CD14-positive monocyte (primary cell): ENCODE measurements at regions not wholly inside any gene's neighbourhood (a gene's known extent, or its start where the extent isn't known, plus 50 kb on each side); places are given as distances from the start of the nearest gene placed in this dataset.

Experiments
- DNase-seq, 3 donors: peaks; one replicate each; pipeline ENCODE4 v3.0.0-alpha.2; 2011 to 2022
- H2AFZ ChIP-seq: 2 replicates; pipeline ENCODE4 v1.6.0; 2012; ENCODE audit warnings: mild to moderate bottlenecking, low read depth, low read length, inconsistent platforms; ENCODE audit not compliant: insufficient read depth, poor library complexity, severe bottlenecking
- H3K27ac ChIP-seq, 2 donors: 1 replicate in 1 of 2; 2 replicates in 1 of 2; pipeline ENCODE4 v1.5.1; 2012 to 2013; ENCODE audit warnings: low read length in 2 of 2, control low read depth in 1 of 2, inconsistent platforms in 1 of 2, low read depth in 1 of 2, mild to moderate bottlenecking in 1 of 2
- H3K27me3 ChIP-seq, 2 donors: one replicate each; pipeline versions ENCODE4 v1.6.0 to v1.6.1; 2011 to 2013; ENCODE audit warnings: low read length in 2 of 2; ENCODE audit not compliant: control insufficient read depth in 2 of 2, insufficient read depth in 2 of 2
- H3K36me3 ChIP-seq, 2 donors: replicated peaks in 1 of 2; 1 replicate in 1 of 2; 2 replicates in 1 of 2; pipeline versions ENCODE4 v1.5.1 to v1.6.1; 2012 to 2013; ENCODE audit warnings: low read length in 2 of 2, control low read depth in 1 of 2, inconsistent platforms in 1 of 2, mild to moderate bottlenecking in 1 of 2; ENCODE audit not compliant: insufficient read depth in 2 of 2, control insufficient read depth in 1 of 2
- H3K4me1 ChIP-seq, 2 donors: 1 replicate in 1 of 2; 2 replicates in 1 of 2; pipeline versions ENCODE4 v1.5.1 to v1.6.1; 2012 to 2013; ENCODE audit warnings: low read length in 2 of 2, control low read depth in 1 of 2, inconsistent platforms in 1 of 2, mild to moderate bottlenecking in 1 of 2, moderate library complexity in 1 of 2; ENCODE audit not compliant: insufficient read depth in 2 of 2, control insufficient read depth in 1 of 2
- H3K4me2 ChIP-seq: replicated peaks from 2 replicates; pipeline ENCODE3; 2012; ENCODE audit warnings: low read length, moderate library complexity, mild to moderate bottlenecking; ENCODE audit not compliant: poor library complexity, severe bottlenecking; ENCODE audit errors: extremely low read depth
- H3K4me3 ChIP-seq, 3 experiments: fragments of 200-600 bp in 1 of 3; sonication (generic) in 1 of 3; replicated peaks in 1 of 3; 1 replicate in 2 of 3; 2 replicates in 1 of 3; pipeline ENCODE4 v1.5.1; 2011 to 2013; ENCODE audit warnings: low read length in 3 of 3, mild to moderate bottlenecking in 3 of 3, control low read depth in 2 of 3, low read depth in 2 of 3, inconsistent platforms in 1 of 3, moderate library complexity in 1 of 3
- H3K79me2 ChIP-seq: 2 replicates; pipeline ENCODE4 v1.6.0; 2012; ENCODE audit warnings: mild to moderate bottlenecking, control low read depth, inconsistent platforms, low read length, moderate library complexity; ENCODE audit not compliant: insufficient read depth
- H3K9ac ChIP-seq: 2 replicates; pipeline ENCODE4 v1.6.0; 2017; ENCODE audit warnings: low read length, mild to moderate bottlenecking; ENCODE audit not compliant: insufficient read depth, poor library complexity, severe bottlenecking
- H3K9me3 ChIP-seq, 2 donors: replicated peaks in 1 of 2; 1 replicate in 1 of 2; 2 replicates in 1 of 2; pipeline versions ENCODE4 v1.5.1 to v1.6.1; 2012 to 2013; ENCODE audit warnings: low read length in 2 of 2, control low read depth in 1 of 2; ENCODE audit not compliant: control insufficient read depth in 1 of 2, insufficient read depth in 1 of 2
- H4K20me1 ChIP-seq: 2 replicates; pipeline ENCODE4 v1.6.0; 2012; ENCODE audit warnings: mild to moderate bottlenecking, low read length, control low read depth, moderate library complexity; ENCODE audit not compliant: insufficient read depth
- H3K27ac Mint-ChIP-seq, 7 donors: one replicate each; pipeline ENCODE4 v1.8.0; 2020; ENCODE audit warnings: mild to moderate bottlenecking in 7 of 7, mixed read lengths in 7 of 7, moderate library complexity in 6 of 7, inconsistent platforms in 2 of 7
- H3K27me3 Mint-ChIP-seq, 3 donors: one replicate each; pipeline ENCODE4 v1.8.0; 2021 to 2022; ENCODE audit warnings: low read depth in 3 of 3, mild to moderate bottlenecking in 3 of 3, mixed read lengths in 3 of 3, moderate library complexity in 3 of 3, inconsistent platforms in 1 of 3
- H3K36me3 Mint-ChIP-seq, 2 donors: one replicate each; pipeline ENCODE4 v1.8.0; 2020; ENCODE audit warnings: mixed read lengths in 2 of 2, inconsistent platforms in 1 of 2, mild to moderate bottlenecking in 1 of 2
- H3K4me1 Mint-ChIP-seq: one replicate; pipeline ENCODE4 v1.8.0; 2020; ENCODE audit warnings: mild to moderate bottlenecking, mixed read lengths
- H3K4me3 Mint-ChIP-seq, 2 donors: one replicate each; pipeline ENCODE4 v1.8.0; 2020; ENCODE audit warnings: mild to moderate bottlenecking in 2 of 2, mixed read lengths in 2 of 2, moderate library complexity in 1 of 2
- H3K9me3 Mint-ChIP-seq, 7 donors: one replicate each; pipeline ENCODE4 v1.8.0; 2020 to 2022; ENCODE audit warnings: mixed read lengths in 7 of 7, mild to moderate bottlenecking in 6 of 7, moderate library complexity in 6 of 7, inconsistent platforms in 2 of 7
- CTCF ChIP-seq: fragments of 200-600 bp; IDR thresholded peaks from one replicate; pipeline ENCODE4 v1.8.0; 2022; ENCODE audit warnings: antibody characterized with exemption, mild to moderate bottlenecking
- WGBS: methylation state at CpG from one replicate; pipeline ENCODE4 v1.1.5; 2013; ENCODE audit warnings: missing lambda C conversion rate; ENCODE audit not compliant: insufficient coverage; 5-methylcytosine and 5-hydroxymethylcytosine counted together
- intact Hi-C, 2 donors: fragments of 100-400 bp; cut with micrococcal nuclease; formaldehyde crosslinking; loops; one replicate each; pipeline versions ENCODE4 v1.15.0 to v1.15.1; 2023

DNA sequence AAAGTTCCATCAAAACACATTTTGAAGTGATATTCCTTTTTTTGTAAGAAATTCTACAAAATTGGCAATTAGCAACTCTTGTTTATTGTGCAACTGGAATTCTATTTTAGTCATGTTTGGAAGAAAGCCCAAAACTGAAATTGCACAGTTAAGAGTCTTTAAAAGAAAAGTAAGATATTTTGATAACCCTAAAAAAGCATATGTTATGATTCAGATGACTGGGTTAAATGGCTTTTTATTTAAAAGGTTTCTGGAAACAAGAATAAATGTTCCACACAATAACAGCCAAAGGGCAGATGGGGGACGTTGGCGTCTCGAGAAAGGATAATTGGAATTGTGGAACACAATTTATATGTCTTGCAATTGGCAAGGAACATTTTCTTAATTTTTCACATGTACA is 275.2 kb downstream of the CDH9 start:
- no peaks in the 10 kb centered on the region for H3K27me3 ChIP-seq
- H3K36me3 ChIP-seq, result no peaks in the 10 kb centered on the region
- H3K4me2 ChIP-seq, result no peak overlapping the region
- intact Hi-C loops, result no loop called here
- no peaks in the 10 kb centered on the region for H3K36me3 Mint-ChIP-seq
- no peak overlapping the region for H3K4me3 ChIP-seq
- no peak for DNase-seq
- H3K4me3 Mint-ChIP-seq, result no peak overlapping the region
- no peak for TF ChIP-seq CTCF
- no peaks in the 10 kb centered on the region for H3K27me3 Mint-ChIP-seq
- no peaks in the 10 kb centered on the region for H3K4me1 ChIP-seq
- peaks cover 0 to 7% (median 3%) of the 10 kb centered on the region in 7 donors for H3K9me3 Mint-ChIP-seq
- no peaks in the 10 kb centered on the region for H4K20me1 ChIP-seq
- WGBS, result no CpG with 5 or more reads among the region's 3 CpGs
- H3K79me2 ChIP-seq, result no peaks in the 10 kb centered on the region
- no peak overlapping the region for H3K27ac ChIP-seq
- no peaks in the 10 kb centered on the region for H3K4me1 Mint-ChIP-seq
- no peak overlapping the region for H3K9ac ChIP-seq
- no peak overlapping the region for H2AFZ ChIP-seq
- peaks cover 0 to 3% of the 10 kb centered on the region in 2 donors for H3K9me3 ChIP-seq
- H3K27ac Mint-ChIP-seq, result no peak overlapping the region

- Histone ChIP-seq H4K20me1 (no peaks in the 10 kb centered on the region), H3K9ac (no peak overlapping the region), H3K27me3 (no peaks in the 10 kb centered on the region), H3K4me3 (no peak overlapping the region), H3K36me3 (no peaks in the 10 kb centered on the region), H3K4me2 (no peak overlapping the region), H3K27ac (no peak overlapping the region), H3K79me2 (no peaks in the 10 kb centered on the region), H2AFZ (no peak overlapping the region), H3K9me3 (no peaks in the 10 kb centered on the region), H3K4me1 (peaks cover 0 to 3% of the 10 kb centered on the region in 2 donors)
- WGBS, result 100% methylated on average over 2 of the region's 4 CpGs
- Mint-ChIP-seq H3K36me3 (no peaks in the 10 kb centered on the region), H3K27me3 (no peaks in the 10 kb centered on the region), H3K9me3 (peaks cover 0 to 3% (median 0%) of the 10 kb centered on the region in 7 donors), H3K27ac (no peak overlapping the region), H3K4me3 (no peak overlapping the region), H3K4me1 (no peaks in the 10 kb centered on the region)
- intact Hi-C loops, result no loop called here
- TF ChIP-seq CTCF, result no peak
- no peak for DNase-seq
Measured at GRCh38 chr5:26761446-26761845, 276.9 kb downstream of the CDH9 start.
